ENCODE measurements at regions not wholly inside any gene's neighbourhood (a gene's known extent, or its start where the extent isn't known, plus 50 kb on each side); places are given as distances from the start of the nearest gene placed in this dataset.
A peak's percentile ranks its signal among the peaks of the same experiment; 100 is the strongest.

- TF ChIP-seq, protein P1, sequence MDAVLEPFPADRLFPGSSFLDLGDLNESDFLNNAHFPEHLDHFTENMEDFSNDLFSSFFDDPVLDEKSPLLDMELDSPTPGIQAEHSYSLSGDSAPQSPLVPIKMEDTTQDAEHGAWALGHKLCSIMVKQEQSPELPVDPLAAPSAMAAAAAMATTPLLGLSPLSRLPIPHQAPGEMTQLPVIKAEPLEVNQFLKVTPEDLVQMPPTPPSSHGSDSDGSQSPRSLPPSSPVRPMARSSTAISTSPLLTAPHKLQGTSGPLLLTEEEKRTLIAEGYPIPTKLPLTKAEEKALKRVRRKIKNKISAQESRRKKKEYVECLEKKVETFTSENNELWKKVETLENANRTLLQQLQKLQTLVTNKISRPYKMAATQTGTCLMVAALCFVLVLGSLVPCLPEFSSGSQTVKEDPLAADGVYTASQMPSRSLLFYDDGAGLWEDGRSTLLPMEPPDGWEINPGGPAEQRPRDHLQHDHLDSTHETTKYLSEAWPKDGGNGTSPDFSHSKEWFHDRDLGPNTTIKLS (IDR thresholded peaks at IDR 0.05; ENCODE audit: borderline replicate concordance, low read depth): no peak
- TF ChIP-seq ZNF282 (CRISPR knock-in tag; IDR thresholded peaks at IDR 0.05) (no peak), BCL6 (CRISPR knock-in tag; IDR thresholded peaks at IDR 0.05) (no peak), ZZZ3 (IDR thresholded peaks at IDR 0.05) (no peak), SNIP1 (IDR thresholded peaks at IDR 0.05; ENCODE audit: low read depth) (no peak), ZBTB33 (CRISPR knock-in tag; IDR thresholded peaks at IDR 0.05) (peak; percentile 75; the same call in 1 of the 2 replicates), CBFB (CRISPR knock-in tag; IDR thresholded peaks at IDR 0.05) (no peak), HDAC6 (IDR thresholded peaks at IDR 0.05; ENCODE audit: low read depth, low read length) (no peak)
- TF ChIP-seq, protein P2, sequence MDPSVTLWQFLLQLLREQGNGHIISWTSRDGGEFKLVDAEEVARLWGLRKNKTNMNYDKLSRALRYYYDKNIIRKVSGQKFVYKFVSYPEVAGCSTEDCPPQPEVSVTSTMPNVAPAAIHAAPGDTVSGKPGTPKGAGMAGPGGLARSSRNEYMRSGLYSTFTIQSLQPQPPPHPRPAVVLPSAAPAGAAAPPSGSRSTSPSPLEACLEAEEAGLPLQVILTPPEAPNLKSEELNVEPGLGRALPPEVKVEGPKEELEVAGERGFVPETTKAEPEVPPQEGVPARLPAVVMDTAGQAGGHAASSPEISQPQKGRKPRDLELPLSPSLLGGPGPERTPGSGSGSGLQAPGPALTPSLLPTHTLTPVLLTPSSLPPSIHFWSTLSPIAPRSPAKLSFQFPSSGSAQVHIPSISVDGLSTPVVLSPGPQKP (CRISPR knock-in tag; IDR thresholded peaks at IDR 0.05): no peak
- TF ChIP-seq, protein P3, sequence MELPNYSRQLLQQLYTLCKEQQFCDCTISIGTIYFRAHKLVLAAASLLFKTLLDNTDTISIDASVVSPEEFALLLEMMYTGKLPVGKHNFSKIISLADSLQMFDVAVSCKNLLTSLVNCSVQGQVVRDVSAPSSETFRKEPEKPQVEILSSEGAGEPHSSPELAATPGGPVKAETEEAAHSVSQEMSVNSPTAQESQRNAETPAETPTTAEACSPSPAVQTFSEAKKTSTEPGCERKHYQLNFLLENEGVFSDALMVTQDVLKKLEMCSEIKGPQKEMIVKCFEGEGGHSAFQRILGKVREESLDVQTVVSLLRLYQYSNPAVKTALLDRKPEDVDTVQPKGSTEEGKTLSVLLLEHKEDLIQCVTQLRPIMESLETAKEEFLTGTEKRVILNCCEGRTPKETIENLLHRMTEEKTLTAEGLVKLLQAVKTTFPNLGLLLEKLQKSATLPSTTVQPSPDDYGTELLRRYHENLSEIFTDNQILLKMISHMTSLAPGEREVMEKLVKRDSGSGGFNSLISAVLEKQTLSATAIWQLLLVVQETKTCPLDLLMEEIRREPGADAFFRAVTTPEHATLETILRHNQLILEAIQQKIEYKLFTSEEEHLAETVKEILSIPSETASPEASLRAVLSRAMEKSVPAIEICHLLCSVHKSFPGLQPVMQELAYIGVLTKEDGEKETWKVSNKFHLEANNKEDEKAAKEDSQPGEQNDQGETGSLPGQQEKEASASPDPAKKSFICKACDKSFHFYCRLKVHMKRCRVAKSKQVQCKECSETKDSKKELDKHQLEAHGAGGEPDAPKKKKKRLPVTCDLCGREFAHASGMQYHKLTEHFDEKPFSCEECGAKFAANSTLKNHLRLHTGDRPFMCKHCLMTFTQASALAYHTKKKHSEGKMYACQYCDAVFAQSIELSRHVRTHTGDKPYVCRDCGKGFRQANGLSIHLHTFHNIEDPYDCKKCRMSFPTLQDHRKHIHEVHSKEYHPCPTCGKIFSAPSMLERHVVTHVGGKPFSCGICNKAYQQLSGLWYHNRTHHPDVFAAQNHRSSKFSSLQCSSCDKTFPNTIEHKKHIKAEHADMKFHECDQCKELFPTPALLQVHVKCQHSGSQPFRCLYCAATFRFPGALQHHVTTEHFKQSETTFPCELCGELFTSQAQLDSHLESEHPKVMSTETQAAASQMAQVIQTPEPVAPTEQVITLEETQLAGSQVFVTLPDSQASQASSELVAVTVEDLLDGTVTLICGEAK (IDR thresholded peaks at IDR 0.05): no peak
- TF ChIP-seq, protein P3 (CRISPR knock-in tag; IDR thresholded peaks at IDR 0.05): no peak
Observed at GRCh38 chr6:43951063-43951755, 176.0 kb downstream of the MRPL14 start (continued).

Measured in K562 (cell line).